HS-5 (cell line): ENCODE measurements at regions not wholly inside any gene's neighbourhood (a gene's known extent, or its start where the extent isn't known, plus 50 kb on each side); places are given as distances from the start of the nearest gene placed in this dataset.

Source experiments
- DNase-seq: peaks from one replicate; pipeline ENCODE4 v3.0.0-alpha.2; 2012; ENCODE audit warnings: low read depth

DNA sequence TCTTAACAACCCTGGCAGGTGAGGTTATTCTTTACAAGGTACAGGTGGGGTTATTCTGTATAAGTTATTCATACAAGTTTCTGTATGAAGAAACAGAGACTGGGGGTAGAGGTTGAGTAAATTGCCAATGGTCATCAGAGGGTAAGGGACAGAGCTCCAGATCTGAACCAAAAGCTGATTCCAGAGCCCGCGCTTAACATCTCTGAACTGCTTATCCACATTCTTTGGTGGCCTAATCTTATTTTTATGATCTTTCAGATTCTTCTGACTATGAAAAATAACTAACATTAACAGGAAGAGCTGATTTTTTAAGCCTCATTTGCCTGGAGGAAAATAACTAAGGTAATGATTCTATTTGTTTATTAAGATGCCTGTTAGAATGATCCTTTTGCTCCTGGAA, 63.9 kb upstream of the BARHL2 start:
- no peak for DNase-seq

DNA sequence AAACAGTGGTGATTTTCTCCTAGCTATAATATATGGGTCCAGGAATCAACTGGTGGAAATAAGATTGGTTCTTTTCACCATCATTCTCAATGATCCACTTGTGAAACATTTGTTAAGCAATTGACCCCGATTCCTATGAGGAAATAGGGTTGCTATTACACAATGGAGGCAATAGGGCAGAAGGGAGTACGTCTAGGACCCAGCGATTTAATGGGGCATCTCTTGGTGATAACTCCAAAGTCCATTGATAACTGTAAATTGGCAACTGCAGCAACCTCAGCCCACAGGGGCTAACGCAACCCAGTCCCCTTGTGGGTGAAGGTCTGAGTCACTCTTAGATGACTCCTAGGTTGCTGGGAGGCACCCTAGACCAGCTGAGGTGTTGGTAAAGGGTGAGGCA, 62.5 kb upstream of the BARHL2 start:
- DNase-seq, result no peak

DNA sequence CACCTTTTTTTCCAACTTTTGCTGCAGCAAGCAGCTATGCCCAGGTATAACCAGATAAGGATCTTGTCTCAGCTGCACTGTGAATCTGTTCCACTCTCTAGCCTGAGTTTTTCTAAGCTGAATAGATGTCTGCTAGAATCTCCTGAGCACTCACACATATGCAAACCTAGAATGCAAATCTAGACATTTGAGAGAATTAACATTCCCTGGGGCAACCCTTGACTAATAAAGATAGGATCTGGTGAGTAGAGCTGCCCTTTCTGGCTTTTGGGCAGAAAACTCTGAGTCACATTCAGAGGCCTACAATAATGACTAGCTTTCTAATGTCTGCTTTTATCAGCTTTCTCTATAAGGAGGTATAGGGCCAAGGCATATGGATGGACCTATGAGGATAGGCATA, 61.4 kb upstream of the BARHL2 start:
- no peak for DNase-seq

- DNase-seq, result no peak
Measured at GRCh38 chr1:90773812-90774211, 56.7 kb upstream of the BARHL2 start.

GRCh38 chr1:90768826-90769225, 51.7 kb upstream of the BARHL2 start:
- peak; percentile 16 for DNase-seq

DNA sequence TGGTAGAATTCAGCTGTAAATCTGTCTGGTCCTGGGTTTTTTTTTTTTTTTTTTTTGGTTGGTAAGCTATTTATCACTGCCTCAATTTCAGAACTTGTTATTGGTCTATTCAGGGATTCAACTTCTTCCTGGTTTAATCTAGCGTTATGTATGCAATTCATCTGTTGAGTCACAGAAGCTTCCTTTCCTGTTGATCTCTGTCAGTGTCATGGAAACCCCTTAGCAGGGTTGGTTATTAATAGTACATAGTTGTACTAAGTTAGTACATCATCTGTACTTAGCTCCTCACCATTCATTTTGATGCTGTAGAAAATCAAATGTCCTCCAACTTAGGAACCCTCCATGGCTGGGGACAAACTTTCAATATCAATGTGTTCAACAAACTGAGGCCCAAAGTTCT, 51.0 kb upstream of the BARHL2 start:
- DNase-seq, result peak; percentile 11
